GM19043 (cell line): ENCODE measurements at regions not wholly inside any gene's neighbourhood (a gene's known extent, or its start where the extent isn't known, plus 50 kb on each side); places are given as distances from the start of the nearest gene placed in this dataset.

Source experiments
- ATAC-seq: cut with Tn5 transposase; IDR thresholded peaks from one replicate; pipeline ENCODE4 v1.9.1; 2021; ENCODE audit warnings: low read depth; ENCODE audit not compliant: unreplicated experiment

- no peak for ATAC-seq
These were observed 410.7 kb upstream of the RGS6 start for GRCh38 chr14:71521238-71522135.

- peak; percentile 71 for ATAC-seq
These were observed 408.5 kb upstream of the RGS6 start for GRCh38 chr14:71523630-71524319.

- peak; percentile 50 for ATAC-seq
These were observed 407.8 kb upstream of the RGS6 start for GRCh38 chr14:71524320-71524982.

GRCh38 chr14:71525663-71526221 is 406.5 kb upstream of the RGS6 start:
- no peak for ATAC-seq

- no peak for ATAC-seq
These were observed 405.8 kb upstream of the RGS6 start for GRCh38 chr14:71526388-71526787.

GRCh38 chr14:71527838-71528237 is 404.4 kb upstream of the RGS6 start:
- no peak for ATAC-seq

- ATAC-seq: no peak
These were observed 402.4 kb upstream of the RGS6 start for GRCh38 chr14:71529848-71530247.

- no peak for ATAC-seq
These were observed 399.9 kb upstream of the RGS6 start for GRCh38 chr14:71532344-71532743.

GRCh38 chr14:71532790-71533189 is 399.4 kb upstream of the RGS6 start:
- no peak for ATAC-seq

- no peak for ATAC-seq
These were observed 398.8 kb upstream of the RGS6 start for GRCh38 chr14:71533390-71533789.

GRCh38 chr14:71533800-71534199 is 398.4 kb upstream of the RGS6 start:
- no peak for ATAC-seq

- ATAC-seq: no peak
These were observed 397.7 kb upstream of the RGS6 start for GRCh38 chr14:71534506-71534905.

GRCh38 chr14:71536015-71536740 is 396.1 kb upstream of the RGS6 start:
- ATAC-seq: no peak

- ATAC-seq: no peak
These were observed 395.1 kb upstream of the RGS6 start for GRCh38 chr14:71536927-71537772.

- no peak for ATAC-seq
These were observed 393.9 kb upstream of the RGS6 start for GRCh38 chr14:71538288-71538687.

- ATAC-seq: no peak
These were observed 393.1 kb upstream of the RGS6 start for GRCh38 chr14:71538938-71539649.

- no peak for ATAC-seq
These were observed 392.5 kb upstream of the RGS6 start for GRCh38 chr14:71539650-71540285.

- no peak for ATAC-seq
These were observed 391.0 kb upstream of the RGS6 start for GRCh38 chr14:71541271-71541670.
